T-cell (primary cell): ENCODE measurements at regions not wholly inside any gene's neighbourhood (a gene's known extent, or its start where the extent isn't known, plus 50 kb on each side); places are given as distances from the start of the nearest gene placed in this dataset.

Experiments
- ATAC-seq, 4 experiments: fragments of 200-7000 bp in 3 of 4; fragments of 150-1000 bp in 1 of 4; cut with Tn5 transposase; replicated peaks in 1 of 4; 1 replicate in 3 of 4; 2 replicates in 1 of 4; pipeline ENCODE4 v1.10.0; 2021; ENCODE audit warnings: moderate library complexity in 3 of 4, mild to moderate bottlenecking in 2 of 4, moderate number of reproducible peaks in 1 of 4
- CTCF ChIA-PET, 2 donors: fragments of 300-600 bp; sonication (Branson Sonifier 250); formaldehyde crosslinking; loops; one replicate each; lab custom pipeline; 2022; ENCODE audit warnings: antibody characterized with exemption in 2 of 2; lab: Charles Lee
- POLR2A ChIA-PET, 2 donors: fragments of 300-600 bp; sonication (Branson Sonifier 250); formaldehyde crosslinking; loops; one replicate each; lab custom pipeline; 2022; ENCODE audit warnings: antibody characterized with exemption in 2 of 2; lab: Charles Lee
- DNase-seq, 35 experiments: peaks; one replicate each; pipeline versions ENCODE4 v3.0.0 to v3.0.0-alpha.2; 2013 to 2023
- H3K27ac ChIP-seq: one replicate; pipeline ENCODE4 v1.5.1; 2013; ENCODE audit warnings: low read length
- H3K27me3 ChIP-seq, 2 experiments: replicated peaks in 1 of 2; 1 replicate in 1 of 2; 2 replicates in 1 of 2; pipeline versions ENCODE4 v1.6.1 to v1.7.0; 2013; ENCODE audit warnings: low read length in 1 of 2, mixed read lengths in 1 of 2; ENCODE audit not compliant: control insufficient read depth in 2 of 2, insufficient read depth in 2 of 2; ENCODE audit errors: extremely low read depth in 1 of 2
- H3K36me3 ChIP-seq, 2 donors: 1 replicate in 1 of 2; 2 replicates in 1 of 2; pipeline versions ENCODE4 v1.6.1 to v1.7.0; 2013; ENCODE audit warnings: low read length in 1 of 2; ENCODE audit not compliant: control insufficient read depth in 2 of 2, insufficient read depth in 1 of 2; ENCODE audit errors: extremely low read depth in 1 of 2
- H3K4me1 ChIP-seq, 2 experiments: 1 replicate in 1 of 2; 2 replicates in 1 of 2; pipeline versions ENCODE4 v1.6.1 to v1.7.0; 2013; ENCODE audit warnings: low read length in 2 of 2, mixed read lengths in 1 of 2; ENCODE audit not compliant: insufficient read depth in 2 of 2, control insufficient read depth in 1 of 2; ENCODE audit errors: extremely low read depth in 1 of 2
- H3K4me3 ChIP-seq, 2 donors: 1 replicate in 1 of 2; 2 replicates in 1 of 2; pipeline versions ENCODE4 v1.5.1 to v1.7.0; 2013; ENCODE audit warnings: mild to moderate bottlenecking in 2 of 2, low read length in 1 of 2, moderate library complexity in 1 of 2; ENCODE audit not compliant: control insufficient read depth in 1 of 2; ENCODE audit errors: extremely low read depth in 1 of 2
- H3K9me3 ChIP-seq: 2 replicates; pipeline ENCODE4 v1.7.0; 2013
- H3K27ac Mint-ChIP-seq, 2 donors: one replicate each; pipeline ENCODE4 v1.8.0; 2020 to 2021; ENCODE audit warnings: mild to moderate bottlenecking in 2 of 2, mixed read lengths in 2 of 2
- H3K27me3 Mint-ChIP-seq, 2 donors: one replicate each; pipeline ENCODE4 v1.8.0; 2021 to 2022; ENCODE audit warnings: mixed read lengths in 2 of 2
- H3K36me3 Mint-ChIP-seq: one replicate; pipeline ENCODE4 v1.8.0; 2021; ENCODE audit warnings: mixed read lengths
- H3K4me1 Mint-ChIP-seq, 3 donors: one replicate each; pipeline ENCODE4 v1.8.0; 2020 to 2022; ENCODE audit warnings: mixed read lengths in 3 of 3, mild to moderate bottlenecking in 1 of 3
- H3K4me3 Mint-ChIP-seq, 3 donors: one replicate each; pipeline ENCODE4 v1.8.0; 2020 to 2022; ENCODE audit warnings: mild to moderate bottlenecking in 3 of 3, mixed read lengths in 3 of 3, moderate library complexity in 3 of 3
- H3K9me3 Mint-ChIP-seq, 3 donors: one replicate each; pipeline ENCODE4 v1.8.0; 2020 to 2022; ENCODE audit warnings: mixed read lengths in 3 of 3
- WGBS: methylation state at CpG from one replicate; pipeline ENCODE4 v1.1.5; 2013; ENCODE audit warnings: missing lambda C conversion rate; ENCODE audit not compliant: insufficient coverage; 5-methylcytosine and 5-hydroxymethylcytosine counted together

- no peaks in the 10 kb centered on the region for H3K9me3 ChIP-seq
- CTCF ChIA-PET, result no interaction called here
- peaks cover 0 to 6% (median under 1%) of the 10 kb centered on the region in 3 donors for H3K9me3 Mint-ChIP-seq
- H3K4me3 Mint-ChIP-seq, result no peak overlapping the region
- no peaks in the 10 kb centered on the region for H3K4me1 Mint-ChIP-seq
- no peak overlapping the region for H3K27ac ChIP-seq
- 61% methylated on average over 7 of the region's 7 CpGs for WGBS
- no peak overlapping the region for H3K27ac Mint-ChIP-seq
- POLR2A ChIA-PET, result no interaction called here
- H3K27me3 Mint-ChIP-seq, result peaks cover 30 to 49% of the 10 kb centered on the region in 2 donors
- H3K36me3 ChIP-seq, result no peaks in the 10 kb centered on the region
- H3K36me3 Mint-ChIP-seq, result no peaks in the 10 kb centered on the region
- no peaks in the 10 kb centered on the region for H3K4me1 ChIP-seq
- no peak overlapping the region for H3K4me3 ChIP-seq
- ATAC-seq, result no peak
- H3K27me3 ChIP-seq, result peaks cover 0 to 33% of the 10 kb centered on the region in 2 experiments
- DNase-seq, result peak in 2 of 35 experiments; percentile 3 to 17
These were observed 302.8 kb downstream of the MATN1 start for GRCh38 chr1:30420519-30421050.

- no peak overlapping the region for H3K4me3 Mint-ChIP-seq
- no peaks in the 10 kb centered on the region for H3K36me3 Mint-ChIP-seq
- WGBS, result 72% methylated on average over 5 of the region's 5 CpGs
- Histone ChIP-seq H3K27me3 (peaks cover 0 to 39% of the 10 kb centered on the region in 2 experiments), H3K36me3 (no peaks in the 10 kb centered on the region), H3K4me3 (no peak overlapping the region), H3K9me3 (no peaks in the 10 kb centered on the region), H3K4me1 (no peaks in the 10 kb centered on the region), H3K27ac (no peak overlapping the region)
- peaks cover 0 to 3% (median 0%) of the 10 kb centered on the region in 3 donors for H3K9me3 Mint-ChIP-seq
- ATAC-seq (no peak), DNase-seq (peak in 2 of 35 experiments; percentile 0 to 10)
- ChIA-PET CTCF (no interaction called here), POLR2A (no interaction called here)
- no peaks in the 10 kb centered on the region for H3K4me1 Mint-ChIP-seq
- no peak overlapping the region for H3K27ac Mint-ChIP-seq
- peaks cover 26 to 47% of the 10 kb centered on the region in 2 donors for H3K27me3 Mint-ChIP-seq
These were observed 303.6 kb downstream of the MATN1 start for GRCh38 chr1:30419831-30420230.

- ATAC-seq (no peak), DNase-seq (peak in 1 of 35 experiments; percentile 17)
- no peak overlapping the region for H3K27ac ChIP-seq
- H3K27me3 ChIP-seq, result peaks cover 0 to 40% of the 10 kb centered on the region in 2 experiments
- Mint-ChIP-seq H3K36me3 (no peaks in the 10 kb centered on the region), H3K4me3 (no peak overlapping the region), H3K4me1 (no peaks in the 10 kb centered on the region), H3K27me3 (peaks cover 19 to 44% of the 10 kb centered on the region in 2 donors), H3K9me3 (no peaks in the 10 kb centered on the region), H3K27ac (no peak overlapping the region)
- WGBS, result 67% methylated on average over 1 of the region's 7 CpGs
- CTCF ChIA-PET, result no interaction called here
- H3K4me1 ChIP-seq, result no peaks in the 10 kb centered on the region
- POLR2A ChIA-PET, result no interaction called here
- no peak overlapping the region for H3K4me3 ChIP-seq
- H3K36me3 ChIP-seq, result no peaks in the 10 kb centered on the region
- H3K9me3 ChIP-seq, result no peaks in the 10 kb centered on the region
These were observed 304.3 kb downstream of the MATN1 start for GRCh38 chr1:30418939-30419720.

- H3K27ac ChIP-seq, result no peak overlapping the region
- Mint-ChIP-seq H3K27ac (no peak overlapping the region), H3K36me3 (no peaks in the 10 kb centered on the region), H3K27me3 (peaks cover 12 to 41% of the 10 kb centered on the region in 2 donors), H3K4me1 (no peaks in the 10 kb centered on the region), H3K4me3 (no peak overlapping the region), H3K9me3 (no peaks in the 10 kb centered on the region)
- H3K36me3 ChIP-seq, result no peaks in the 10 kb centered on the region
- no peaks in the 10 kb centered on the region for H3K4me1 ChIP-seq
- DNase-seq (peak in 2 of 35 experiments; percentile 1 to 19), ATAC-seq (no peak)
- no peak overlapping the region for H3K4me3 ChIP-seq
- peaks cover 0 to 44% of the 10 kb centered on the region in 2 experiments for H3K27me3 ChIP-seq
- ChIA-PET POLR2A (no interaction called here), CTCF (no interaction called here)
- H3K9me3 ChIP-seq, result no peaks in the 10 kb centered on the region
- 81% methylated on average over 3 of the region's 10 CpGs for WGBS
These were observed 305.1 kb downstream of the MATN1 start for GRCh38 chr1:30418061-30418938.

- Mint-ChIP-seq H3K4me1 (no peaks in the 10 kb centered on the region), H3K27me3 (peaks cover 9 to 39% of the 10 kb centered on the region in 2 donors), H3K27ac (no peak overlapping the region), H3K4me3 (no peak overlapping the region), H3K36me3 (no peaks in the 10 kb centered on the region), H3K9me3 (no peaks in the 10 kb centered on the region)
- peak in 1 of 35 experiments; percentile 15 for DNase-seq
- 80% methylated on average over 2 of the region's 3 CpGs for whole genome bisulfite sequencing
- ChIA-PET CTCF (no interaction called here), POLR2A (no interaction called here)
- Histone ChIP-seq H3K27ac (no peak overlapping the region), H3K27me3 (peaks cover 0 to 44% of the 10 kb centered on the region in 2 experiments), H3K4me1 (no peaks in the 10 kb centered on the region), H3K9me3 (no peaks in the 10 kb centered on the region), H3K36me3 (no peaks in the 10 kb centered on the region), H3K4me3 (no peak overlapping the region)
- ATAC-seq, result no peak
These were observed 305.7 kb downstream of the MATN1 start for GRCh38 chr1:30417701-30418046.

- peak in 2 of 35 experiments; percentile 1 to 7 for DNase-seq
- Mint-ChIP-seq H3K4me3 (no peak overlapping the region), H3K4me1 (no peaks in the 10 kb centered on the region), H3K27me3 (peaks cover 9 to 39% of the 10 kb centered on the region in 2 donors), H3K9me3 (no peaks in the 10 kb centered on the region), H3K27ac (no peak overlapping the region), H3K36me3 (no peaks in the 10 kb centered on the region)
- Histone ChIP-seq H3K4me3 (no peak overlapping the region), H3K27ac (no peak overlapping the region), H3K36me3 (no peaks in the 10 kb centered on the region), H3K27me3 (peaks cover 0 to 39% of the 10 kb centered on the region in 2 experiments), H3K4me1 (no peaks in the 10 kb centered on the region), H3K9me3 (no peaks in the 10 kb centered on the region)
- ChIA-PET CTCF (no interaction called here), POLR2A (no interaction called here)
- ATAC-seq, result no peak
- 66% methylated on average over 5 of the region's 11 CpGs for WGBS
These were observed 306.2 kb downstream of the MATN1 start for GRCh38 chr1:30417001-30417700.
